ENCODE measurements at regions not wholly inside any gene's neighbourhood (a gene's known extent, or its start where the extent isn't known, plus 50 kb on each side); places are given as distances from the start of the nearest gene placed in this dataset.

GRCh38 chr14:65354715-65355114 is 57.8 kb upstream of the FUT8 start:
- ChIA-PET POLR2A (ENCODE audit: unreplicated experiment) (interaction anchor here (0.6 to 0.8 kb wide), 3 partner anchors 51 to 57 kb away, joined by 3 to 8 read pairs (median 3); no protein-coding TSS in a partner anchor), CTCF (no interaction called here)
- Histone ChIP-seq H2AFZ (ENCODE audit: low read length) (peak overlapping the region; percentile 40; the same call in 1 of the 2 replicates), H3F3A (ENCODE audit: low read length, unreplicated experiment) (peaks cover 5% of the 10 kb centered on the region), H3K27me3 (ENCODE audit: low read length) (no peaks in the 10 kb centered on the region), H3K79me2 (ENCODE audit: low read length) (peaks cover 6% of the 10 kb centered on the region), H3K4me1 (ENCODE audit: insufficient read depth, low read length) (peaks cover 60% of the 10 kb centered on the region), H4K20me1 (ENCODE audit: low read length) (no peaks in the 10 kb centered on the region), H3K4me3 (ENCODE audit: low read length) (no peak overlapping the region), H3K4me2 (ENCODE audit: low read length) (no peak overlapping the region), H3K27ac (ENCODE audit: low read length) (peak overlapping the region; percentile 97), H3K9me3 (ENCODE audit: low read length) (no peaks in the 10 kb centered on the region), H3K36me3 (ENCODE audit: low read depth, low read length) (no peaks in the 10 kb centered on the region), H3K9me2 (replicated peaks; ENCODE audit: low read length) (no peaks in the 10 kb centered on the region), H3K9ac (ENCODE audit: low read length) (peak overlapping the region; percentile 80; the same call in 1 of the 2 replicates)
- no TSS peak for BruUV-seq (replicated peaks)
- ATAC-seq (no peak), DNase-seq (peak; percentile 29)
- TF ChIP-seq EZH2 (IDR thresholded peaks at IDR 0.05; ENCODE audit: low read length, unreplicated experiment) (no peak), CTCF (conservative IDR thresholded peaks at IDR 0.05; ENCODE audit: low read depth, low read length) (no peak), EZH2phosphoT487 (IDR thresholded peaks at IDR 0.05; ENCODE audit: borderline replicate concordance, low read length) (no peak)
- intact Hi-C loops (cut with micrococcal nuclease), result no loop called here

- no peaks in the 10 kb centered on the region for H3K27me3 ChIP-seq (ENCODE audit: low read length)
- peak; percentile 83 for ATAC-seq
- peaks cover 6% of the 10 kb centered on the region for H3K79me2 ChIP-seq (ENCODE audit: low read length)
- H3F3A ChIP-seq (ENCODE audit: low read length, unreplicated experiment), result peaks cover 5% of the 10 kb centered on the region
- peaks cover 68% of the 10 kb centered on the region for H3K4me1 ChIP-seq (ENCODE audit: insufficient read depth, low read length)
- DNase-seq, result peak; percentile 100
- H3K36me3 ChIP-seq (ENCODE audit: low read depth, low read length), result no peaks in the 10 kb centered on the region
- ChIA-PET CTCF (no interaction called here), POLR2A (ENCODE audit: unreplicated experiment) (interaction anchor here (0.5 to 0.7 kb wide), 3 partner anchors 35 to 225 kb away, joined by 3 to 5 read pairs (median 4); no protein-coding TSS in a partner anchor)
- peak overlapping the region; percentile 62 for H3K4me2 ChIP-seq (ENCODE audit: low read length)
- no TSS peak for BruUV-seq (replicated peaks)
- TF ChIP-seq CTCF (conservative IDR thresholded peaks at IDR 0.05; ENCODE audit: low read depth, low read length) (no peak), EZH2 (IDR thresholded peaks at IDR 0.05; ENCODE audit: low read length, unreplicated experiment) (no peak), EZH2phosphoT487 (IDR thresholded peaks at IDR 0.05; ENCODE audit: borderline replicate concordance, low read length) (no peak)
- intact Hi-C loops (cut with micrococcal nuclease), result loop anchor here (1.0 kb wide), 6 partner anchors 35 to 186 kb away; no protein-coding TSS in a partner anchor
- no peaks in the 10 kb centered on the region for H3K9me3 ChIP-seq (ENCODE audit: low read length)
- H3K9ac ChIP-seq (ENCODE audit: low read length), result peak overlapping the region; percentile 86
- H4K20me1 ChIP-seq (ENCODE audit: low read length), result no peaks in the 10 kb centered on the region
- peak overlapping the region; percentile 97 for H3K27ac ChIP-seq (ENCODE audit: low read length)
- peak overlapping the region; percentile 13; the same call in 1 of the 2 replicates for H3K4me3 ChIP-seq (ENCODE audit: low read length)
- peak overlapping the region; percentile 37 for H2AFZ ChIP-seq (ENCODE audit: low read length)
- no peaks in the 10 kb centered on the region for H3K9me2 ChIP-seq (replicated peaks; ENCODE audit: low read length)
Observed at GRCh38 chr14:65356327-65356836, 56.1 kb upstream of the FUT8 start.

GRCh38 chr14:65357113-65357512 is 55.4 kb upstream of the FUT8 start:
- peak overlapping the region; percentile 37; the same call in 1 of the 2 replicates for H2AFZ ChIP-seq (ENCODE audit: low read length)
- BruUV-seq (replicated peaks), result no TSS peak
- peak overlapping the region; percentile 97 for H3K27ac ChIP-seq (ENCODE audit: low read length)
- POLR2A ChIA-PET (ENCODE audit: unreplicated experiment), result interaction anchor here (0.6 to 0.9 kb wide), 4 partner anchors 36 to 224 kb away, joined by 3 to 6 read pairs (median 4); no protein-coding TSS in a partner anchor
- peak overlapping the region; percentile 86 for H3K9ac ChIP-seq (ENCODE audit: low read length)
- no peaks in the 10 kb centered on the region for H4K20me1 ChIP-seq (ENCODE audit: low read length)
- intact Hi-C loops (cut with micrococcal nuclease), result no loop called here
- H3K9me3 ChIP-seq (ENCODE audit: low read length), result no peaks in the 10 kb centered on the region
- H3K27me3 ChIP-seq (ENCODE audit: low read length), result no peaks in the 10 kb centered on the region
- H3K4me1 ChIP-seq (ENCODE audit: insufficient read depth, low read length), result peaks cover 68% of the 10 kb centered on the region
- peaks cover 5% of the 10 kb centered on the region for H3F3A ChIP-seq (ENCODE audit: low read length, unreplicated experiment)
- no peaks in the 10 kb centered on the region for H3K9me2 ChIP-seq (replicated peaks; ENCODE audit: low read length)
- TF ChIP-seq EZH2phosphoT487 (IDR thresholded peaks at IDR 0.05; ENCODE audit: borderline replicate concordance, low read length) (no peak), EZH2 (IDR thresholded peaks at IDR 0.05; ENCODE audit: low read length, unreplicated experiment) (no peak), CTCF (conservative IDR thresholded peaks at IDR 0.05; ENCODE audit: low read depth, low read length) (no peak)
- H3K79me2 ChIP-seq (ENCODE audit: low read length), result peaks cover 6% of the 10 kb centered on the region
- peak; percentile 76 for DNase-seq
- peak; percentile 35 for ATAC-seq
- H3K4me2 ChIP-seq (ENCODE audit: low read length), result peak overlapping the region; percentile 62
- CTCF ChIA-PET, result interaction anchor here (0.5 to 1.0 kb wide), 3 partner anchors 53 to 71 kb away, joined by 3 to 5 read pairs (median 3); no protein-coding TSS in a partner anchor
- peak overlapping the region; percentile 13 for H3K4me3 ChIP-seq (ENCODE audit: low read length)
- H3K36me3 ChIP-seq (ENCODE audit: low read depth, low read length), result no peaks in the 10 kb centered on the region
